MM.1S (cell line): ENCODE measurements at regions not wholly inside any gene's neighbourhood (a gene's known extent, or its start where the extent isn't known, plus 50 kb on each side); places are given as distances from the start of the nearest gene placed in this dataset.

ENCODE experiments used
- DNase-seq: peaks from one replicate; pipeline ENCODE4 v3.0.0-alpha.2; 2015
- H2AFZ ChIP-seq: fragments of 300-600 bp; sonication (generic); 2 replicates; pipeline ENCODE4 v1.6.0; 2016; ENCODE audit warnings: antibody characterized with exemption, low read length
- H3F3A ChIP-seq: fragments of 300-600 bp; sonication (generic); 2 replicates; pipeline ENCODE4 v1.6.1; 2016; ENCODE audit warnings: mild to moderate bottlenecking, antibody characterized with exemption, low read length, moderate library complexity, mixed read lengths; ENCODE audit not compliant: insufficient read depth
- H3K27ac ChIP-seq: fragments of 300-600 bp; sonication (generic); 2 replicates; pipeline ENCODE4 v1.5.1; 2016; ENCODE audit warnings: mild to moderate bottlenecking, low read length
- H3K27me3 ChIP-seq: fragments of 300-600 bp; sonication (generic); replicated peaks from 2 replicates; pipeline ENCODE4 v1.6.0; 2016; ENCODE audit warnings: low read length; ENCODE audit not compliant: insufficient read depth
- H3K36me3 ChIP-seq: fragments of 300-600 bp; sonication (generic); replicated peaks from 2 replicates; pipeline ENCODE4 v1.6.1; 2016; ENCODE audit warnings: mild to moderate bottlenecking, low read length, mixed read lengths; ENCODE audit not compliant: insufficient read depth
- H3K4me1 ChIP-seq: fragments of 300-600 bp; sonication (generic); 2 replicates; pipeline ENCODE4 v1.6.1; 2016; ENCODE audit warnings: low read length, mixed read lengths
- H3K4me2 ChIP-seq: fragments of 300-600 bp; sonication (generic); 2 replicates; pipeline ENCODE4 v1.6.0; 2016; ENCODE audit warnings: low read depth, low read length
- H3K4me3 ChIP-seq: fragments of 300-600 bp; sonication (generic); 2 replicates; pipeline ENCODE4 v1.5.1; 2016; ENCODE audit warnings: low read length, mixed read lengths
- H3K79me2 ChIP-seq: fragments of 300-600 bp; sonication (generic); 2 replicates; pipeline ENCODE4 v1.6.1; 2016; ENCODE audit warnings: mixed run types, low read length, mixed read lengths
- H3K9ac ChIP-seq: fragments of 300-600 bp; sonication (generic); 2 replicates; pipeline ENCODE4 v1.6.1; 2016; ENCODE audit warnings: low read length, mixed read lengths
- H3K9me2 ChIP-seq: fragments of 300-600 bp; sonication (generic); replicated peaks from 2 replicates; pipeline ENCODE4 v1.6.1; 2016; ENCODE audit warnings: mild to moderate bottlenecking, low read length, mixed read lengths; ENCODE audit not compliant: insufficient read depth
- H3K9me3 ChIP-seq: fragments of 300-600 bp; sonication (generic); replicated peaks from 2 replicates; pipeline ENCODE4 v1.6.1; 2016; ENCODE audit warnings: mild to moderate bottlenecking, low read length, mixed read lengths; ENCODE audit not compliant: insufficient read depth
- H4K20me1 ChIP-seq: fragments of 300-600 bp; sonication (generic); 2 replicates; pipeline ENCODE4 v1.6.1; 2016; ENCODE audit warnings: mild to moderate bottlenecking, low read length, moderate library complexity, mixed read lengths; ENCODE audit not compliant: insufficient read depth
- CTCF ChIP-seq: fragments of 300-600 bp; sonication (generic); IDR thresholded peaks from 2 replicates; pipeline ENCODE4 v1.5.1; 2016; ENCODE audit warnings: antibody characterized with exemption, low read length, mixed read lengths
- EZH2 ChIP-seq: fragments of 300-600 bp; sonication (generic); optimal IDR thresholded peaks from 2 replicates; pipeline ENCODE3; 2017; ENCODE audit warnings: low read depth, mild to moderate bottlenecking, antibody characterized with exemption, low read length, mixed read lengths
- EZH2phosphoT487 ChIP-seq: fragments of 300-600 bp; sonication (generic); IDR thresholded peaks from 2 replicates; pipeline ENCODE4 v1.6.1; 2018; ENCODE audit warnings: antibody characterized with exemption, low read length

- no peaks in the 10 kb centered on the region for H3K9me3 ChIP-seq
- H2AFZ ChIP-seq: no peak overlapping the region
- H3K4me2 ChIP-seq: no peak overlapping the region
- no peaks in the 10 kb centered on the region for H3K9me2 ChIP-seq
- H3K4me1 ChIP-seq: no peaks in the 10 kb centered on the region
- DNase-seq: no peak
- no peak for TF ChIP-seq EZH2
- TF ChIP-seq EZH2phosphoT487: no peak
- TF ChIP-seq CTCF: no peak
- H3K4me3 ChIP-seq: no peak overlapping the region
- H3K27ac ChIP-seq: no peak overlapping the region
- H3K27me3 ChIP-seq: no peaks in the 10 kb centered on the region
- H3F3A ChIP-seq: no peaks in the 10 kb centered on the region
- no peaks in the 10 kb centered on the region for H3K36me3 ChIP-seq
- H3K9ac ChIP-seq: no peak overlapping the region
- H4K20me1 ChIP-seq: no peaks in the 10 kb centered on the region
- no peaks in the 10 kb centered on the region for H3K79me2 ChIP-seq
These were observed 181.3 kb downstream of the TMX3 start for GRCh38 chr18:68533641-68534040.

- H3K4me3 ChIP-seq: no peak overlapping the region
- no peaks in the 10 kb centered on the region for H3K9me2 ChIP-seq
- no peaks in the 10 kb centered on the region for H3K4me1 ChIP-seq
- H3K4me2 ChIP-seq: no peak overlapping the region
- no peak overlapping the region for H3K27ac ChIP-seq
- H4K20me1 ChIP-seq: no peaks in the 10 kb centered on the region
- no peaks in the 10 kb centered on the region for H3K79me2 ChIP-seq
- no peak overlapping the region for H2AFZ ChIP-seq
- H3K9me3 ChIP-seq: no peaks in the 10 kb centered on the region
- H3K27me3 ChIP-seq: no peaks in the 10 kb centered on the region
- H3K9ac ChIP-seq: no peak overlapping the region
- no peak for DNase-seq
- no peaks in the 10 kb centered on the region for H3K36me3 ChIP-seq
- no peaks in the 10 kb centered on the region for H3F3A ChIP-seq
- no peak for TF ChIP-seq EZH2
- no peak for TF ChIP-seq EZH2phosphoT487
- TF ChIP-seq CTCF: no peak
These were observed 182.5 kb downstream of the TMX3 start for GRCh38 chr18:68532328-68532885.

DNA sequence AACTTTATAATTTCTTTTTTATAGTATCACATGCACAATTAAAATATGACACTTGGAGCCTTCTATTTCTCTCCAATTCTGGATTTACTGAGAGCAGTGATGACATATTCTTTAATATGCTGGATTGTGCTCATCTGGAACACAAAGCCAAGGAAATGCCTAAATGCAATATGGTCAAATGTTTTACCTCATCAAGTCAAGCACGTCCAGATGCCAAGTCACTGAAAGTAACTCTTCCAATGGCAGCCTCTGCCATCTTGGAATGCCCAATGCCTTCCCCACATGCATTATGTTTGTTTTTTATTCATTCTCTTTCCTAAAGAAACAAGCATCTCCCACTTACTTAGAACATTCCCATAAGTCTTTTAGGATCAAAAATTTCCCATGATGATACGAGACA is 189.8 kb downstream of the TMX3 start:
- no peak overlapping the region for H2AFZ ChIP-seq
- no peak overlapping the region for H3K4me3 ChIP-seq
- no peak overlapping the region for H3K9ac ChIP-seq
- H3K27ac ChIP-seq: no peak overlapping the region
- H3K9me3 ChIP-seq: no peaks in the 10 kb centered on the region
- no peaks in the 10 kb centered on the region for H3K36me3 ChIP-seq
- H3K79me2 ChIP-seq: no peaks in the 10 kb centered on the region
- H3F3A ChIP-seq: no peaks in the 10 kb centered on the region
- no peak for TF ChIP-seq CTCF
- TF ChIP-seq EZH2phosphoT487: no peak
- no peak for TF ChIP-seq EZH2
- no peak for DNase-seq
- no peaks in the 10 kb centered on the region for H3K27me3 ChIP-seq
- H4K20me1 ChIP-seq: no peaks in the 10 kb centered on the region
- no peaks in the 10 kb centered on the region for H3K4me1 ChIP-seq
- H3K9me2 ChIP-seq: no peaks in the 10 kb centered on the region
- no peak overlapping the region for H3K4me2 ChIP-seq
